ENCODE measurements at regions not wholly inside any gene's neighbourhood (a gene's known extent, or its start where the extent isn't known, plus 50 kb on each side); places are given as distances from the start of the nearest gene placed in this dataset.

- 75 to 79% (median 75%) methylated on average over 7 of the region's 7 CpGs for WGBS, 3 donors
- TF ChIP-seq EP300 (IDR thresholded peaks at IDR 0.05) (no peak), CTCF (IDR thresholded peaks at IDR 0.05) (no peak), POLR2A (IDR thresholded peaks at IDR 0.05) (no peak)
- H3K27me3 ChIP-seq = no peaks in the 10 kb centered on the region
- no peaks in the 10 kb centered on the region for H3K36me3 ChIP-seq
- H3K4me1 ChIP-seq (ENCODE audit: insufficient read depth) = peaks cover 5% of the 10 kb centered on the region
- intact Hi-C loops (cut with DNase I) = no loop called here
- H3K9me3 ChIP-seq = no peaks in the 10 kb centered on the region
- DNase-seq = peak in 1 of 5 donors; percentile 26
- no peak overlapping the region for H3K4me3 ChIP-seq
- no peak overlapping the region for H3K27ac ChIP-seq
These were observed 111.6 kb downstream of the TPRA1 start for GRCh38 chr3:127478922-127479321.

DNA sequence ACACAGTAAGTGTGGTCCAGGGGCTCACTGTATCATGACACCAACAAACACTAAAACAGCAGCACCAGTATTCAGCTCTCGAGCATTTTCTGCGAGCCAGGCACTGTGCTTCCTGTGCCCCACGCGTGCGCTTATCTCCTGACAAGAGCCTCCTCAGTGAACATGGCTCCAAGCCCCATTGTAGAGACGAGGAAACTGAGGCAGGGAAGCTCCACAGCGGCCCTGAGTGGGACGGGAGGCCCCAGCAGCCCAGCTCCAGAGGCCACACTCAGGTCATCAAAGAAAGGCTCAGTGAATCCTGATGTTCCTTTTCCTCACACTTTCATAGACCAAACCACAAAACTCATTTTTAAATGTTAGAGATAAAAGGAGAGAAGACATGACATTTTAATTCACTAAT lies 113.1 kb downstream of the TPRA1 start:
- H3K9me3 ChIP-seq = no peaks in the 10 kb centered on the region
- intact Hi-C loops (cut with DNase I) = no loop called here
- H3K4me3 ChIP-seq = no peak overlapping the region
- WGBS, 3 donors = 86 to 90% (median 87%) methylated on average over 8 of the region's 8 CpGs
- no peak overlapping the region for H3K27ac ChIP-seq
- peaks cover 1% of the 10 kb centered on the region for H3K4me1 ChIP-seq (ENCODE audit: insufficient read depth)
- peak in 1 of 5 donors; percentile 15 for DNase-seq
- TF ChIP-seq EP300 (IDR thresholded peaks at IDR 0.05) = no peak
- TF ChIP-seq CTCF (IDR thresholded peaks at IDR 0.05) = no peak
- TF ChIP-seq POLR2A (IDR thresholded peaks at IDR 0.05) = no peak
- H3K27me3 ChIP-seq = no peaks in the 10 kb centered on the region
- no peaks in the 10 kb centered on the region for H3K36me3 ChIP-seq

GRCh38 chr3:127476936-127477335 lies 113.6 kb downstream of the TPRA1 start:
- Histone ChIP-seq H3K9me3 (no peaks in the 10 kb centered on the region), H3K27me3 (no peaks in the 10 kb centered on the region), H3K27ac (no peak overlapping the region), H3K4me1 (ENCODE audit: insufficient read depth) (peaks cover 1% of the 10 kb centered on the region), H3K36me3 (no peaks in the 10 kb centered on the region), H3K4me3 (no peak overlapping the region)
- no peak for DNase-seq
- 72 to 85% (median 81%) methylated on average over 12 of the region's 12 CpGs for WGBS, 3 donors
- intact Hi-C loops (cut with DNase I) = no loop called here
- TF ChIP-seq POLR2A (IDR thresholded peaks at IDR 0.05) (no peak), EP300 (IDR thresholded peaks at IDR 0.05) (no peak), CTCF (IDR thresholded peaks at IDR 0.05) (no peak)

- Histone ChIP-seq H3K27ac (no peak overlapping the region), H3K36me3 (no peaks in the 10 kb centered on the region), H3K27me3 (no peaks in the 10 kb centered on the region), H3K4me3 (no peak overlapping the region), H3K4me1 (ENCODE audit: insufficient read depth) (peaks cover 1% of the 10 kb centered on the region), H3K9me3 (no peaks in the 10 kb centered on the region)
- TF ChIP-seq POLR2A (IDR thresholded peaks at IDR 0.05) (no peak), EP300 (IDR thresholded peaks at IDR 0.05) (no peak), CTCF (IDR thresholded peaks at IDR 0.05) (no peak)
- intact Hi-C loops (cut with DNase I) = no loop called here
- DNase-seq = no peak
- 75 to 86% (median 85%) methylated on average over 6 of the region's 6 CpGs for WGBS, 3 donors
These were observed 114.4 kb downstream of the TPRA1 start for GRCh38 chr3:127475975-127476705.

All from ovary (tissue), 7 donors.